H9 (cell line): ENCODE measurements at regions not wholly inside any gene's neighbourhood (a gene's known extent, or its start where the extent isn't known, plus 50 kb on each side); places are given as distances from the start of the nearest gene placed in this dataset.

Experiments used
- DNase-seq: peaks from one replicate; pipeline ENCODE4 v3.0.0-alpha.2; 2017
- H2AFZ ChIP-seq: one replicate; pipeline ENCODE4 v1.6.1; 2013; ENCODE audit warnings: mild to moderate bottlenecking, low read length, control low read depth, moderate library complexity
- H2AK5ac ChIP-seq: 2 replicates; pipeline ENCODE4 v1.6.1; 2013; ENCODE audit warnings: low read length, control low read depth, mixed read lengths; ENCODE audit not compliant: insufficient read length
- H2BK120ac ChIP-seq: one replicate; pipeline ENCODE4 v1.6.1; 2013; ENCODE audit warnings: low read depth, mild to moderate bottlenecking, low read length, control low read depth, inconsistent platforms; ENCODE audit not compliant: poor library complexity, severe bottlenecking
- H2BK12ac ChIP-seq: 2 replicates; pipeline ENCODE4 v1.6.1; 2013; ENCODE audit warnings: low read length, control low read depth, mixed read lengths, low read depth; ENCODE audit not compliant: insufficient read length
- H2BK15ac ChIP-seq: 2 replicates; pipeline ENCODE4 v1.6.1; 2013; ENCODE audit warnings: low read depth, low read length, control low read depth
- H2BK20ac ChIP-seq: one replicate; pipeline ENCODE4 v1.6.1; 2013; ENCODE audit warnings: low read depth, mild to moderate bottlenecking, low read length, control low read depth, inconsistent platforms; ENCODE audit not compliant: poor library complexity, severe bottlenecking
- H2BK5ac ChIP-seq: 2 replicates; pipeline ENCODE4 v1.6.1; 2013; ENCODE audit warnings: low read length, control low read depth, mixed read lengths; ENCODE audit not compliant: insufficient read length
- H3K14ac ChIP-seq: 2 replicates; pipeline ENCODE4 v1.6.1; 2013; ENCODE audit warnings: low read length, control low read depth; ENCODE audit not compliant: insufficient read depth
- H3K18ac ChIP-seq: 2 replicates; pipeline ENCODE4 v1.6.1; 2013; ENCODE audit warnings: low read depth, mild to moderate bottlenecking, mixed read lengths, low read length, control low read depth; ENCODE audit not compliant: insufficient read length
- H3K23ac ChIP-seq: 2 replicates; pipeline ENCODE4 v1.6.1; 2013; ENCODE audit warnings: low read length, control low read depth, mixed read lengths, low read depth; ENCODE audit not compliant: insufficient read length
- H3K23me2 ChIP-seq: 2 replicates; pipeline ENCODE4 v1.6.1; 2013; ENCODE audit warnings: low read depth, mild to moderate bottlenecking, mixed read lengths, low read length, control low read depth; ENCODE audit not compliant: insufficient read length, poor library complexity, severe bottlenecking
- H3K27ac ChIP-seq: 2 replicates; pipeline ENCODE4 v1.5.1; 2013; ENCODE audit warnings: low read length, control low read depth, mixed read lengths, low read depth; ENCODE audit not compliant: insufficient read length
- H3K27me3 ChIP-seq: 2 replicates; pipeline ENCODE4 v1.6.1; 2013; ENCODE audit warnings: low read length, control low read depth, inconsistent platforms; ENCODE audit not compliant: insufficient read depth
- H3K4ac ChIP-seq: 2 replicates; pipeline ENCODE4 v1.6.1; 2013; ENCODE audit warnings: low read depth, mild to moderate bottlenecking, control low read depth, inconsistent platforms, low read length, moderate library complexity
- H3K4me1 ChIP-seq: 2 replicates; pipeline ENCODE4 v1.6.1; 2013; ENCODE audit warnings: low read length, control low read depth, inconsistent platforms; ENCODE audit not compliant: insufficient read depth
- H3K4me2 ChIP-seq: 2 replicates; pipeline ENCODE4 v1.6.1; 2013; ENCODE audit warnings: low read length, control low read depth, mixed read lengths; ENCODE audit not compliant: insufficient read length, insufficient read depth
- H3K56ac ChIP-seq: 2 replicates; pipeline ENCODE4 v1.6.1; 2013; ENCODE audit warnings: low read depth, mild to moderate bottlenecking, mixed read lengths, low read length, control low read depth; ENCODE audit not compliant: insufficient read length
- H3K79me1 ChIP-seq: 2 replicates; pipeline ENCODE4 v1.6.1; 2013; ENCODE audit warnings: low read depth, mild to moderate bottlenecking, moderate library complexity, low read length, control low read depth, inconsistent platforms; ENCODE audit not compliant: insufficient read depth, poor library complexity, severe bottlenecking
- H3K79me2 ChIP-seq: 2 replicates; pipeline ENCODE4 v1.6.1; 2013; ENCODE audit warnings: low read length, control low read depth, inconsistent platforms; ENCODE audit not compliant: insufficient read depth
- H3K9ac ChIP-seq: 2 replicates; pipeline ENCODE4 v1.6.1; 2013; ENCODE audit warnings: low read length, control low read depth, mixed read lengths; ENCODE audit not compliant: insufficient read length; ENCODE audit errors: extremely low read depth
- H3K9me3 ChIP-seq: one replicate; pipeline ENCODE4 v1.6.1; 2013; ENCODE audit warnings: low read depth, low read length, inconsistent platforms; ENCODE audit not compliant: control insufficient read depth
- H3T11ph ChIP-seq: one replicate; pipeline ENCODE4 v1.6.1; 2013; ENCODE audit warnings: mild to moderate bottlenecking, low read length, control low read depth, inconsistent platforms
- H4K20me1 ChIP-seq: one replicate; pipeline ENCODE4 v1.6.1; 2013; ENCODE audit not compliant: control insufficient read depth, insufficient read length, insufficient read depth
- H4K5ac ChIP-seq: 2 replicates; pipeline ENCODE4 v1.6.1; 2013; ENCODE audit warnings: low read depth, mild to moderate bottlenecking, mixed read lengths, low read length, control low read depth; ENCODE audit not compliant: insufficient read length
- H4K8ac ChIP-seq: replicated peaks from 2 replicates; pipeline ENCODE4 v1.6.1; 2013; ENCODE audit warnings: low read length, control low read depth, mixed read lengths, low read depth; ENCODE audit not compliant: insufficient read length
- H4K91ac ChIP-seq: 2 replicates; pipeline ENCODE4 v1.6.1; 2013; ENCODE audit warnings: low read depth, mild to moderate bottlenecking, moderate library complexity, mixed read lengths, low read length, control low read depth; ENCODE audit not compliant: insufficient read length
- H3K27ac Mint-ChIP-seq, 3 experiments: 2 replicates in 2 of 3; 3 replicates in 1 of 3; pipeline ENCODE4 v1.8.0; 2020 to 2021; ENCODE audit warnings: mixed read lengths in 3 of 3, mild to moderate bottlenecking in 1 of 3, moderate library complexity in 1 of 3
- H3K27me3 Mint-ChIP-seq: 2 replicates; pipeline ENCODE4 v1.8.0; 2021; ENCODE audit warnings: low read depth, mild to moderate bottlenecking, moderate library complexity, mixed read lengths
- H3K36me3 Mint-ChIP-seq, 3 experiments: 2 replicates in 2 of 3; 3 replicates in 1 of 3; pipeline ENCODE4 v1.8.0; 2020 to 2021; ENCODE audit warnings: low read depth in 3 of 3, mixed read lengths in 3 of 3; ENCODE audit not compliant: insufficient read depth in 1 of 3
- H3K4me1 Mint-ChIP-seq, 2 experiments: 2 replicates each; pipeline ENCODE4 v1.8.0; 2020; ENCODE audit warnings: mixed read lengths in 2 of 2
- H3K4me3 Mint-ChIP-seq, 2 experiments: 2 replicates in 1 of 2; 3 replicates in 1 of 2; pipeline ENCODE4 v1.8.0; 2020 to 2021; ENCODE audit warnings: mild to moderate bottlenecking in 2 of 2, mixed read lengths in 2 of 2, moderate library complexity in 1 of 2
- H3K9me3 Mint-ChIP-seq, 2 experiments: 2 replicates in 1 of 2; 3 replicates in 1 of 2; pipeline ENCODE4 v1.8.0; 2020; ENCODE audit warnings: mild to moderate bottlenecking in 2 of 2, mixed read lengths in 2 of 2, moderate library complexity in 1 of 2
- CTCF ChIP-seq: fragments of 200-600 bp; sonication (generic); conservative IDR thresholded peaks from 3 replicates; pipeline ENCODE4 v1.8.0; 2021; ENCODE audit warnings: antibody characterized with exemption, mild to moderate bottlenecking
- WGBS: extraction: QIAGEN DNeasy Blood & Tissue Kit; methylation state at CpG from one replicate; pipeline ENCODE4 v1.1.7; 2013; ENCODE audit warnings: missing lambda C conversion rate, low lambda C conversion rate, mixed read lengths; ENCODE audit not compliant: insufficient read length; ENCODE audit errors: extremely low coverage; 5-methylcytosine and 5-hydroxymethylcytosine counted together

- Histone ChIP-seq H4K20me1 (no peaks in the 10 kb centered on the region), H2BK5ac (no peak overlapping the region), H4K5ac (no peak overlapping the region)
Observed at GRCh38 chr2:52253416-52253980, 1221.6 kb upstream of the NRXN1 start.

More at GRCh38 chr2:52253416-52253980, 1221.6 kb upstream of the NRXN1 start:
- no peak overlapping the region for H4K91ac ChIP-seq
- H3K27ac ChIP-seq = no peak overlapping the region
- no peak overlapping the region for H3K9ac ChIP-seq
- no peak overlapping the region for H3K4me2 ChIP-seq
- no peak overlapping the region for H3T11ph ChIP-seq
- H3K9me3 ChIP-seq = no peaks in the 10 kb centered on the region
- no peaks in the 10 kb centered on the region for H3K79me2 ChIP-seq
- TF ChIP-seq CTCF = no peak
- H3K23ac ChIP-seq = no peak overlapping the region
- H3K14ac ChIP-seq = no peak overlapping the region
- no peaks in the 10 kb centered on the region for H3K79me1 ChIP-seq
- H3K23me2 ChIP-seq = no peaks in the 10 kb centered on the region
- peaks cover 13 to 21% (median 19%) of the 10 kb centered on the region in 3 experiments for H3K36me3 Mint-ChIP-seq
- no peak overlapping the region for H2BK20ac ChIP-seq
- no peak for DNase-seq
- no peak overlapping the region for H2BK12ac ChIP-seq
- no CpG with 5 or more reads among the region's 5 CpGs for WGBS
- no peak overlapping the region for H3K4ac ChIP-seq
- H3K56ac ChIP-seq = no peak overlapping the region
- H3K27me3 ChIP-seq = no peaks in the 10 kb centered on the region
- H2AFZ ChIP-seq = no peak overlapping the region
- peaks cover 6 to 8% of the 10 kb centered on the region in 2 experiments; a peak in 4 of 5 replicates for H3K9me3 Mint-ChIP-seq
- H3K18ac ChIP-seq = no peak overlapping the region
- H3K4me3 Mint-ChIP-seq = no peak overlapping the region
- H4K8ac ChIP-seq = no peak overlapping the region
- no peaks in the 10 kb centered on the region for H3K4me1 ChIP-seq
- H3K4me1 Mint-ChIP-seq = peaks cover 7 to 8% of the 10 kb centered on the region in 2 experiments; a peak in 3 of 4 replicates
- no peaks in the 10 kb centered on the region for H3K27me3 Mint-ChIP-seq
- no peak overlapping the region for H2AK5ac ChIP-seq
- H2BK120ac ChIP-seq = no peak overlapping the region
- no peak overlapping the region for H3K27ac Mint-ChIP-seq
- H2BK15ac ChIP-seq = no peak overlapping the region
